ENCODE measurements at regions not wholly inside any gene's neighbourhood (a gene's known extent, or its start where the extent isn't known, plus 50 kb on each side); places are given as distances from the start of the nearest gene placed in this dataset.

GRCh38 chr2:66748939-66749338, 314.0 kb downstream of the MEIS1 start:
- TF ChIP-seq CTCF (IDR thresholded peaks at IDR 0.05 in 4 of 5, conservative IDR thresholded peaks at IDR 0.05 in 1 of 5) (no peak), POLR2A (IDR thresholded peaks at IDR 0.05) (no peak)
